ENCODE measurements at regions not wholly inside any gene's neighbourhood (a gene's known extent, or its start where the extent isn't known, plus 50 kb on each side); places are given as distances from the start of the nearest gene placed in this dataset.

- TF ChIP-seq CTCF (IDR thresholded peaks at IDR 0.05; ENCODE audit: extremely low read depth in 1 of 2, insufficient read depth in 1 of 2, low read depth in 1 of 2, low read length in 2 of 2), result no peak
- no peak for TF ChIP-seq POLR2A (IDR thresholded peaks at IDR 0.05; ENCODE audit: low read depth, low read length)
- no peak for TF ChIP-seq FOS (IDR thresholded peaks at IDR 0.05; ENCODE audit: borderline replicate concordance, insufficient read depth, low read length)
- TF ChIP-seq EZH2 (IDR thresholded peaks at IDR 0.05; ENCODE audit: borderline replicate concordance, low read depth, low read length, severe bottlenecking), result no peak
- TF ChIP-seq POLR2AphosphoS5 (IDR thresholded peaks at IDR 0.05; ENCODE audit: insufficient read depth, low read depth, low read length), result no peak
- TF ChIP-seq MAX (IDR thresholded peaks at IDR 0.05; ENCODE audit: insufficient read depth, insufficient read length), result no peak
- no peak for TF ChIP-seq GATA2 (IDR thresholded peaks at IDR 0.05; ENCODE audit: insufficient read depth, insufficient read length, low read depth, low read length)
These were observed 226.8 kb downstream of the CETN3 start for GRCh38 chr5:90182726-90183125.

All from endothelial cell of umbilical vein (primary cell).